ENCODE measurements at regions not wholly inside any gene's neighbourhood (a gene's known extent, or its start where the extent isn't known, plus 50 kb on each side); places are given as distances from the start of the nearest gene placed in this dataset.

- H3K36me3 ChIP-seq: no peaks in the 10 kb centered on the region
- H3K9me3 ChIP-seq: no peaks in the 10 kb centered on the region
- DNase-seq: no peak
- no peaks in the 10 kb centered on the region for H3K27me3 ChIP-seq
- peaks cover 11% of the 10 kb centered on the region for H3K4me1 ChIP-seq
- no peak for TF ChIP-seq CTCF (IDR thresholded peaks at IDR 0.05; ENCODE audit: low read depth, low read length)
- H3K4me3 ChIP-seq (ENCODE audit: low read depth, low read length): no peak overlapping the region
Measured at GRCh38 chr9:92196909-92197308, 81.7 kb upstream of the SPTLC1 start.

GRCh38 chr9:92196400-92196799 is 81.2 kb upstream of the SPTLC1 start:
- Histone ChIP-seq H3K4me3 (ENCODE audit: low read depth, low read length) (no peak overlapping the region), H3K27me3 (no peaks in the 10 kb centered on the region), H3K9me3 (no peaks in the 10 kb centered on the region), H3K36me3 (no peaks in the 10 kb centered on the region), H3K4me1 (peaks cover 14% of the 10 kb centered on the region)
- no peak for TF ChIP-seq CTCF (IDR thresholded peaks at IDR 0.05; ENCODE audit: low read depth, low read length)
- DNase-seq: no peak

- H3K9me3 ChIP-seq: no peaks in the 10 kb centered on the region
- peaks cover 20% of the 10 kb centered on the region for H3K4me1 ChIP-seq
- H3K27me3 ChIP-seq: no peaks in the 10 kb centered on the region
- no peaks in the 10 kb centered on the region for H3K36me3 ChIP-seq
- peak; percentile 90 for DNase-seq
- no peak overlapping the region for H3K4me3 ChIP-seq (ENCODE audit: low read depth, low read length)
- no peak for TF ChIP-seq CTCF (IDR thresholded peaks at IDR 0.05; ENCODE audit: low read depth, low read length)
Measured at GRCh38 chr9:92191801-92192200, 76.6 kb upstream of the SPTLC1 start.

- Histone ChIP-seq H3K4me3 (ENCODE audit: low read depth, low read length) (no peak overlapping the region), H3K36me3 (no peaks in the 10 kb centered on the region), H3K4me1 (peaks cover 20% of the 10 kb centered on the region), H3K9me3 (no peaks in the 10 kb centered on the region), H3K27me3 (no peaks in the 10 kb centered on the region)
- TF ChIP-seq CTCF (IDR thresholded peaks at IDR 0.05; ENCODE audit: low read depth, low read length): no peak
- DNase-seq: no peak
Measured at GRCh38 chr9:92190536-92190790, 75.2 kb upstream of the SPTLC1 start.

GRCh38 chr9:92189782-92190535 is 74.7 kb upstream of the SPTLC1 start:
- no peak for DNase-seq
- H3K4me1 ChIP-seq: peaks cover 20% of the 10 kb centered on the region
- no peaks in the 10 kb centered on the region for H3K27me3 ChIP-seq
- H3K9me3 ChIP-seq: no peaks in the 10 kb centered on the region
- no peaks in the 10 kb centered on the region for H3K36me3 ChIP-seq
- no peak for TF ChIP-seq CTCF (IDR thresholded peaks at IDR 0.05; ENCODE audit: low read depth, low read length)
- no peak overlapping the region for H3K4me3 ChIP-seq (ENCODE audit: low read depth, low read length)

- TF ChIP-seq CTCF (IDR thresholded peaks at IDR 0.05; ENCODE audit: low read depth, low read length): no peak
- Histone ChIP-seq H3K4me3 (ENCODE audit: low read depth, low read length) (no peak overlapping the region), H3K36me3 (no peaks in the 10 kb centered on the region), H3K4me1 (peaks cover 20% of the 10 kb centered on the region), H3K9me3 (no peaks in the 10 kb centered on the region), H3K27me3 (no peaks in the 10 kb centered on the region)
- DNase-seq: no peak
Measured at GRCh38 chr9:92188969-92189781, 74.0 kb upstream of the SPTLC1 start.
